Sigmoid colon (tissue), 6 donors: ENCODE measurements at regions not wholly inside any gene's neighbourhood (a gene's known extent, or its start where the extent isn't known, plus 50 kb on each side); places are given as distances from the start of the nearest gene placed in this dataset.

ENCODE experiments used
- DNase-seq: peaks from one replicate; pipeline ENCODE4 v3.0.0-alpha.2; 2019
- H3K27ac ChIP-seq, 4 donors: fragments of 200-600 bp; sonication (generic); one replicate each; pipeline ENCODE4 v1.5.1; 2016 to 2019; ENCODE audit warnings: mild to moderate bottlenecking in 1 of 4
- H3K27me3 ChIP-seq, 3 donors: fragments of 200-600 bp; sonication (generic); one replicate each; pipeline ENCODE4 v1.5.1; 2019; ENCODE audit warnings: mild to moderate bottlenecking in 1 of 3
- H3K36me3 ChIP-seq, 4 donors: fragments of 200-600 bp; sonication (generic); one replicate each; pipeline ENCODE4 v1.5.1; 2016 to 2019
- H3K4me1 ChIP-seq, 4 donors: fragments of 200-600 bp; sonication (generic); one replicate each; pipeline ENCODE4 v1.5.1; 2017 to 2019
- H3K4me3 ChIP-seq, 4 donors: fragments of 200-600 bp; sonication (generic); one replicate each; pipeline ENCODE4 v1.5.1; 2017 to 2019; ENCODE audit warnings: mild to moderate bottlenecking in 2 of 4, moderate library complexity in 1 of 4
- H3K9me3 ChIP-seq, 4 donors: fragments of 200-600 bp in 3 of 4; sonication (generic) in 3 of 4; one replicate each; pipeline versions ENCODE4 v1.5.1 to v1.6.1; 2013 to 2019
- CTCF ChIP-seq, 4 experiments: fragments of 450-650 bp in 3 of 4; fragments of 200-600 bp in 1 of 4; IDR thresholded peaks; one replicate each; pipeline ENCODE4 v1.5.1; 2016 to 2019; ENCODE audit warnings: antibody characterized with exemption in 4 of 4, mild to moderate bottlenecking in 3 of 4, moderate library complexity in 2 of 4
- EP300 ChIP-seq, 4 donors: sonication (generic); formaldehyde crosslinking; IDR thresholded peaks; one replicate each; pipeline ENCODE4 v1.6.1; 2017; ENCODE audit warnings: antibody characterized with exemption in 4 of 4
- POLR2A ChIP-seq, 2 donors: fragments of 450-650 bp; IDR thresholded peaks; one replicate each; pipeline ENCODE4 v1.6.1; 2016; ENCODE audit warnings: antibody characterized with exemption in 2 of 2, mild to moderate bottlenecking in 2 of 2, moderate library complexity in 2 of 2
- POLR2AphosphoS5 ChIP-seq, 4 donors: sonication (generic); formaldehyde crosslinking; IDR thresholded peaks; one replicate each; pipeline ENCODE4 v1.6.1; 2017; ENCODE audit warnings: antibody characterized with exemption in 4 of 4
- WGBS, 2 donors: extraction: QIAGEN DNeasy Blood & Tissue Kit; methylation state at CpG; one replicate each; pipeline ENCODE4 v1.1.7; 2013; 5-methylcytosine and 5-hydroxymethylcytosine counted together
- intact Hi-C: fragments of 100-400 bp; cut with DNase I; formaldehyde crosslinking; loops from one replicate; pipeline ENCODE4 v1.15.1; 2023
- donor health status: healthy with polysubstance abuse.
- donor health status: healthy.

DNA sequence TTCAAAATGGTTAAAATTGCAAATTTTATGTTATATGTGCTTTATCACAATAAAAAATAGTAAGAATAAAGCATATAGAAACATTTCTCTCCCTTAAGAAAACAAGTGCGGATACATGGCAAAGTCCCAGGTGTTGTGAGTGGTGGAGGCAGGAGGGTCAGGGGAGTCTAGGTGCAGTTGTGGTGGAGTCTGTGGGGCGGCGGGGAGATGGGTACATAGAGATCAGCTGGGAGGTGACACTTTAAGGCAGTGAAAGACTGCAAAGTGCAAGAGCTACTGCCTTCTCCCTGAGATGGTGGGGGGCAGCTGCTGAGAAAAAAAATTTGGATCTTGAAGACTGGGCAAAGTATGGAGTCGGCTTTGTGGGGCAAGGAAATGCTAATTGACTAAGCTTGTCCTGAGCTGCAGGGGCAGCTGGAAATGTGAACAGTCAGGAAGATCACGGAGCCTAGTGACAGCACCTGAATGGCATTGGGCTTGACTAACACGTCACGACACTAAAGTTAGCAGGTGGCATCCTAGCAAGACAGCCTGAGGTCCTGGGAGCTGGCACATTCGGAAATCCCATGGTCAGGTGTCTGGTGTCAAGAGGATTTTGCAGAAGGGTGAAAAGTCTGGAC, 72.9 kb upstream of the IRS2 start:
- no peaks in the 10 kb centered on the region for H3K4me1 ChIP-seq
- H3K27me3 ChIP-seq: no peaks in the 10 kb centered on the region
- DNase-seq: no peak
- TF ChIP-seq POLR2A (IDR thresholded peaks at IDR 0.05) (no peak), EP300 (IDR thresholded peaks at IDR 0.05) (no peak), CTCF (IDR thresholded peaks at IDR 0.05) (no peak), POLR2AphosphoS5 (IDR thresholded peaks at IDR 0.05) (no peak)
- WGBS, 2 donors: 88 to 94% methylated on average over 8 of the region's 8 CpGs
- H3K9me3 ChIP-seq: no peaks in the 10 kb centered on the region
- no peak overlapping the region for H3K27ac ChIP-seq
- no peaks in the 10 kb centered on the region for H3K36me3 ChIP-seq
- intact Hi-C loops: no loop called here
- H3K4me3 ChIP-seq: no peak overlapping the region

DNA sequence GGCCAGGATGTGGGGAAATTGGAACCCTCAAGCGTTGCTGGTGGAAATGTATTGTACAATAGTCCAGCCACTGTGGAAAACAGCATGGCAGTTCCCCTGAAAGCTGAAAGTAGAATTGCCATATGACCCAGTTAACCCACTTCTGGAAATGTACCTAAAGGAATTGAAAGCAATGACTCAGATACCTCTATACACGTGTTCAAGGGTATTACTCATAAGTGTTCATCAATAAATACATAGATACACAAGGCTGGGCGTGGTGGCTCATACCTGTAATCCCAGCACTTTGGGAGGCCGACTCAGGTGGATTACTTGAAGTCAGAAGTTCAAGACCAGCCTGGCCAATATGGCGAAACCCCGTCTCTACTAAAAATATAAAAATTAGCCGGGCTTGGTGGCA, 71.9 kb upstream of the IRS2 start:
- H3K9me3 ChIP-seq: no peaks in the 10 kb centered on the region
- H3K36me3 ChIP-seq: no peaks in the 10 kb centered on the region
- H3K4me3 ChIP-seq: no peak overlapping the region
- no peak for DNase-seq
- intact Hi-C loops: no loop called here
- WGBS, 2 donors: 79 to 84% methylated on average over 7 of the region's 7 CpGs
- no peak for TF ChIP-seq CTCF (IDR thresholded peaks at IDR 0.05)
- no peak for TF ChIP-seq POLR2A (IDR thresholded peaks at IDR 0.05)
- no peak for TF ChIP-seq EP300 (IDR thresholded peaks at IDR 0.05)
- TF ChIP-seq POLR2AphosphoS5 (IDR thresholded peaks at IDR 0.05): no peak
- no peaks in the 10 kb centered on the region for H3K27me3 ChIP-seq
- no peaks in the 10 kb centered on the region for H3K4me1 ChIP-seq
- no peak overlapping the region for H3K27ac ChIP-seq

DNA sequence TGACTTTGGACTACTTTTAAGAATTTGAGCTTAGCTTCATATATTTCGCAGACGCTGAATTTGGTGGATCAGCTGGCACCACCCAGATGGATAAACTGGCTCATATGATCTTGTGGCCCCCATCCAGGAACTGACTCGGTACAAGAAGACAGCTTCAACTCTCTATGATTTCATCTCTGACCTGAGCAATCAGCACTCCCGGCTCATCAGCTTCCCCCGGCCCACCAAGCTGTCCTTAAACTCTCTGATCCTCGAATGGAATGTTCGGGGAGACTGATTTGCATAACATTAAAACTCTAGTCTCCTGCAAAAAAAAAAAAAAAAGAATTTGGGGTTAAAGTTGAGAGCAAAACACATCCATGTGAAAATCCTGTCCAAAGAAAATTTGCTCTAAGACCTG, 71.4 kb upstream of the IRS2 start:
- no peaks in the 10 kb centered on the region for H3K36me3 ChIP-seq
- H3K9me3 ChIP-seq: no peaks in the 10 kb centered on the region
- TF ChIP-seq POLR2AphosphoS5 (IDR thresholded peaks at IDR 0.05): no peak
- TF ChIP-seq CTCF (IDR thresholded peaks at IDR 0.05): no peak
- no peak for TF ChIP-seq POLR2A (IDR thresholded peaks at IDR 0.05)
- TF ChIP-seq EP300 (IDR thresholded peaks at IDR 0.05): no peak
- 81 to 90% methylated on average over 7 of the region's 7 CpGs for WGBS, 2 donors
- H3K27ac ChIP-seq: no peak overlapping the region
- intact Hi-C loops: no loop called here
- no peak for DNase-seq
- no peaks in the 10 kb centered on the region for H3K27me3 ChIP-seq
- no peaks in the 10 kb centered on the region for H3K4me1 ChIP-seq
- no peak overlapping the region for H3K4me3 ChIP-seq

DNA sequence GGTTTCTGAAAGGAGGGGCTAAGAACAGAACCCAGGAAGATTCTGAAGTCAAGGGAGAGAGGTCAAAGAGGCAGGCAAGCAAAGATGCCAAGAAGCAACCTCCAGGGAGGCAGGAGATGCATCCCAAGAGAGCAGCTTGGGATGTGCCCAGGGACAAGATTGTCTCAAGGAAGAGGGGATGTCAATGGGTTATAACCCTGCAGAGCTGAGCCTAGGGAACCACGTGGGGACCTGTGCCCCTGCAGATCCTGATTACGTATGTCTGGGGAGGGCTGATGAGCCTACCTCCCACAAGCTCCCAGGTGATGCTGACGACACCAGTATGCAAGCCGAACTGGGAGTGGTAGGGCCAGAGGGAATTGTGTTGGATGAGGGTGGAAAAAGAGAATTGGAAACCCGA, 70.9 kb upstream of the IRS2 start:
- H3K27me3 ChIP-seq: no peaks in the 10 kb centered on the region
- H3K36me3 ChIP-seq: no peaks in the 10 kb centered on the region
- no peaks in the 10 kb centered on the region for H3K9me3 ChIP-seq
- DNase-seq: no peak
- no peak overlapping the region for H3K4me3 ChIP-seq
- H3K4me1 ChIP-seq: no peaks in the 10 kb centered on the region
- no peak overlapping the region for H3K27ac ChIP-seq
- intact Hi-C loops: no loop called here
- no peak for TF ChIP-seq EP300 (IDR thresholded peaks at IDR 0.05)
- TF ChIP-seq CTCF (IDR thresholded peaks at IDR 0.05): no peak
- no peak for TF ChIP-seq POLR2AphosphoS5 (IDR thresholded peaks at IDR 0.05)
- no peak for TF ChIP-seq POLR2A (IDR thresholded peaks at IDR 0.05)
- 80 to 82% methylated on average over 5 of the region's 5 CpGs for WGBS, 2 donors

GRCh38 chr13:109856350-109856749, 70.0 kb upstream of the IRS2 start:
- Histone ChIP-seq H3K27ac (no peak overlapping the region), H3K4me1 (no peaks in the 10 kb centered on the region), H3K27me3 (no peaks in the 10 kb centered on the region), H3K9me3 (no peaks in the 10 kb centered on the region), H3K4me3 (no peak overlapping the region), H3K36me3 (no peaks in the 10 kb centered on the region)
- TF ChIP-seq EP300 (IDR thresholded peaks at IDR 0.05) (no peak), POLR2A (IDR thresholded peaks at IDR 0.05) (no peak), CTCF (IDR thresholded peaks at IDR 0.05) (no peak), POLR2AphosphoS5 (IDR thresholded peaks at IDR 0.05) (no peak)
- no peak for DNase-seq
- intact Hi-C loops: no loop called here
- WGBS, 2 donors: 84 to 85% methylated on average over 4 of the region's 4 CpGs
